OCI-M1 (cell line): ENCODE measurements at regions not wholly inside any gene's neighbourhood (a gene's known extent, or its start where the extent isn't known, plus 50 kb on each side); places are given as distances from the start of the nearest gene placed in this dataset.
"Not testable (repeated sequence)": the region's sequence is repeated elsewhere in the genome, so short reads cannot be mapped to it uniquely, and the experiment has no call there.

Experiments
- DNase-seq: peaks from one replicate; lab custom pipeline; 2025; lab: John Stamatoyannopoulos, UW

DNA sequence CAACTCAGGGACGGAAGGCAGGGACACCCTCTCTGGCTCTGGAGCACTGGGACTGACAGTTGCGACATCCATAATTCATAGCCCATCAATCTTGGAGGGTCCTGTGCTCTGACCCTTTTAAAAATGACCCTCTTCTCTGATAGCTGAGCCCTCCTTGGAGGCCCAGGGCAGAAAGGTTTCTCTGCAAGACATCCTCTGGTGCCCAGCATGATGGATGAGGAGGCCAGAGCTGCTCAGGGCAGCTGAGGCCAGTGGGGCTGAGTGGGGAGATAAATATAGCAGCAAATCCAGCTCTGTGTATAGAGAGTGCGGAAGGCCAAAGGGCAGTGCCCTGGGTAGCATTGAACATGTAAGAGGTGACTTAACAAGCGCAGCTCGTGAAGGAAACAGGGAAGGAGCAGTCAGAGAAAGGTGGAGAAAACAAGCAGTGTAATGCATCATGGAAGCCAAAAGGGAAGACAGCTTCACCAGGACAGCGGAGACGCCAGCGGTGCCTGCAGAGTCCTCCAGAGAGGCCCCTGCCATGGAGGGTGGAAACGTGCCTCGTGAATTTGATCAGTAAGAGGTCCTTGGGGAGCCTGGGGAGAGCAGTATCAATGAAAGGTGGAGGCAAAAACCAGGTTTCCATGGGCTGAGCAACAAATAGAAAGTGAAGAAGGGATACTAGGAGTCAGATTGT, 50.4 kb upstream of the FMOD start:
- DNase-seq: no peak

DNA sequence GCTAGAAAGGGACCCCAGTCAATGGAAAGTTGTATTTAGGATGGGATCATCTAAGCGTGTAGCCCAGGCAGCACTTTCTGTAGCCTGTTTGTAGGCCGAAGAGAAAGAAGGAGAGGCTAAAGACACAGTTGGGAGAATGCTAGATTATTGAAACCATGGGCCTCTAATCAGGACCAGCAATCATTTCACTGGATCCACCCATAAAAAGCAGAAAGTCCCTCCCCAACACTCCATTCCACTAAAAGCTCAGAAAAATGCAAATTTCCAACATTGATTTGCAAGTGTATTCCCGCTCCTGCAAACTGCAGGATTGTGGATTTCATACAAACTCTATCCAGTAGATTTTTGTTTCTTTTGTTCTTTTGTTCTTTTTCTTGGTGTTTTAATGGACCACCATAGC, 51.2 kb upstream of the FMOD start:
- DNase-seq: no peak

DNA sequence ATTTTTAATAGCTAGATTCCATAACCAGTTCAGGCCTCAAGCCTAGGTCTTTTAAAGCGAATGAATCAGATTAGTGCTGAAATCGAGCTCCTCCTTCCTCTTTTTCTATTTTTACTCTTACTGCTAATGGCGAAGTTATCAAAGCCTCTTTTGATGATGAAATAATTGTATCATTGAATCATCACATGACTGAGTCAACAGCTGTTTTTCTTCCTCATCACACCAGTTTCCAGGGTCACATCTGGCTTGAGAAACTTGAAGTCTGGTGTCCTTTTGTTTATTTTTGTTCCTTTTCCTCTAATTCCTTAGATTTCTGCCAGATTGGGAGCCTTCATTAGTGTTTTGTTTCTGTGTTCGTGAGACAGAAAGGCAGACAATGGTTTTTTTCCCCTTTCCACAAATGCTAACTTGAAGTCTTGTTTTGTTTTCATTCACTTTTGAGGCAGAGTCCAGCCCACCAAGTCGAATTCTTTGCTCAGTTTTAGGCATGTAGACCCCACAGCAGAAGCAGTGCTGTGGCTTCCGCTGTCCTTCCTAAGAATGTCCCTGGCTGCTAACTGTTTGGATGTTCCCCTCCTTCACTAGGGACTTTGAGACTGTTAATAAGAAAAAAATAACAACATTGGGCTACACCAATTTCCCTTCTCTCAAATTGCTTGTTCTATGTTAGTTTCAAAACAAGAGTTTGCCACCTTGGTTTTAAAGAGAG, 51.9 kb upstream of the FMOD start:
- DNase-seq: peak; percentile 86

DNA sequence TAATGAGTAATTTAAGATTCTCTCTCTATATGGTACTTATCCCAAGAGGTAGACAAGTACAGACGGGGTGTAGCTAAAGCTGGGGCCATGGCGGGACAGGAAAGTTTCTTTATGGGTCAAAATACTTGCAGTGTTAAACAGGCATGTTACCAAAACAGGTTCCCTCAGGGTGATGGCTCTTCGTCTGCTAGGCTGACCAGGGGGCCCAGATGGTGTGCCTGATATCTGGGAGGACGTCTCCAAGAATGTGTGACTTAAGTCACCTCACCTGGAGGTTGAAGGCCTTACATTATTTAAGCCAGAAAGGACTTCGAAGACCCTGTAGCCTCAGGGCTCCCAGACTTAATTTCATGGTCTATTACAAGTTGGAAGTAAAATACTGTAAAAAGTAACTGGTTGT, 52.7 kb upstream of the FMOD start:
- DNase-seq: no peak

DNA sequence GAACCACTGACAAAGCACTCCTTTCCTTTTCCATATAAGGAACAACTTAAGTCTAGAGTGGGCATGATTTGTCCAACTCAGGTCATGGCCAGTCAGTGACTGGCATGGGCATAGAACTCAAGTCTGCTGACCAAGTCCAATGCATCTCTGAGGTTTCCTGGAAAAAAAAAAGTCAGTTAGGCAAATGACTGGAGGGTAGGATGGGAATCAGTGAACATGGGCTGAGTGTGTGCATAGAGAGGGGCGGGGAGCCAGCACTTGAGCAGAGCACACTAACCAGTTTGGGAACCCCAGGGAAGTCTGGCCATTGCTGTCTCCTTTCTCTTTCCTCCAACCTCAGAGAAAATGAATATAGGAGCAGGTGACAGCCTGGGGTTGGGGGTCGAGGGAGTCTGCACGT, 53.6 kb upstream of the FMOD start:
- DNase-seq: no peak

DNA sequence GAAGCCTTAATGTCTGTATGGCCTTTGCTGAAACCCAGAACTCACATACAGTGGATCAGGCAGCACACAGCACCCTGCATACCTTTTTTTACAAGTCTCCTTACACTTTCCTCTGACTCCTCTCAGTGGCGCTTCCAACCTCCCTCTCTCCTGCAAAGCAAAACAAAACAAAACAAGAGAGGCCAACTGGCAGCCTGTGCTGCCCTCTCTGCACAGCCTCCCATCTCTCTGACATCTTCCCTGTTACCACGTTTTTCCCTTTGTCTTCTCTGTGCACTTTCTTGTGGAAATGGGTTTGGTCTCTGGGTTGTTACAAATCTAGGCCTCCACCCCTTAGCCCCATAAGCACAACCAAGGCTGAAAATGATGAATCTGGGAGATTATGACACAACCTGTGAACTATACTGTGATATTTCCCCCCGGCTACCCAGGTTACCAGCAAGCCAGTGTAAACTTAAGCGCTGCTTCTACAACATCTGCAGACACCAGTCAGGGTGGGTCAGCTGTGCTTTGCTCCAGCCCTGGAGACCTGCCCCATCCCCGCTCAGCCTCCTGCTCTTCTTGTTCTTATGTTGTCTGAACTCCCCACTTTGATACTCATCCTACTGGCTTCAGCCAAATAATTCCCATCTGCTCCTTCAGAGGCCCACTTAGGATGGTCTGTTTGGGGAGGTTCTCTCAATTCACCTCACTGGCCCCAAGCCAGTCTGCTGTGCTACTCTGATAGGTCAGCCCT, 54.9 kb upstream of the FMOD start:
- no peak for DNase-seq

DNA sequence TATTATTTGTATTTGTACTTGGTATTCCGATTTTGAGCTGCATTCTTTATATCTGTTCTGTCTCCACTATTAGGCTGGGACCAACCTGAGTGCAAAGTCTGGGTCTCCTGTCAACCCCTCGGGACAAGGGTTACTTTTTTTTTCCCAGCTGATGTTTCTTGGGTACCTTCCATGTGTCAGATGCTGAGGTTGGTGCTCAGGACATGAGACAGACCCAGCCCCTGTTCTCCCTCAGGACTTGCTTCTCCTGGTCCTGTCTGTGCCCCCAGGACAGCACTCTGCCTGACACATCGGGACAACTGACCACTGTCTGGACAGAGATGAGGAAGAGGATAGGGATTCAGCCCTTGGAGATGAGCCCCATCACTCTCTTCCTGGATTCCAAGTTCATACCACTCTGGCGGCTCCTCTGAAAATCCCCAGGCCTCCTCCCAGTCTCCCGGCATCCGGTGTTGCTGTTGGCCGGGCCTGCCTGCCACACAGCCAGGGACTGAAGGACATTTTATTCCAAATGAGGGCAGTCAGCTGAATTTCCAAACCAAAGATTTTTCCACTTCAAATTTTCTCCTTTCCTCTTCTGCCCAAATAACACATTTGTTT, 55.6 kb upstream of the FMOD start:
- DNase-seq: no peak

DNA sequence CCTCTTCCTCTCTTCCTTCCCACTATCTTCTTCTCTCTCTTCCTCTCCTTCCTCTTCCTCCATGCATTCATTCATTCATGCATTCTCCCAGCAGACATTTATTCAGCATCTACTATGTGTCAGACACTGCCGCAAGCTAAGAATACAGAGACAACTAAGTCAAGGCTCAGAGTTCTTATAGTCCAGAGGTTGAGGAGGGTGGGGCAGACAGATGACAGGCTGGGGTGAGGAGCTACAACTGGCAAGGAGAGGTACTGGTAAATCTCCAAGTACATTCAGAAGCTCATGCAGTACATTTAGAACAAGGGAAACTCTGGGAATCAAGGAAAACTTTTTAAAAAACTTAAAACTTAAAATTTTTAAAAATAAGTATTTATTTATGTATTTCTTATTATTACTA, 56.4 kb upstream of the FMOD start:
- DNase-seq: no peak

DNA sequence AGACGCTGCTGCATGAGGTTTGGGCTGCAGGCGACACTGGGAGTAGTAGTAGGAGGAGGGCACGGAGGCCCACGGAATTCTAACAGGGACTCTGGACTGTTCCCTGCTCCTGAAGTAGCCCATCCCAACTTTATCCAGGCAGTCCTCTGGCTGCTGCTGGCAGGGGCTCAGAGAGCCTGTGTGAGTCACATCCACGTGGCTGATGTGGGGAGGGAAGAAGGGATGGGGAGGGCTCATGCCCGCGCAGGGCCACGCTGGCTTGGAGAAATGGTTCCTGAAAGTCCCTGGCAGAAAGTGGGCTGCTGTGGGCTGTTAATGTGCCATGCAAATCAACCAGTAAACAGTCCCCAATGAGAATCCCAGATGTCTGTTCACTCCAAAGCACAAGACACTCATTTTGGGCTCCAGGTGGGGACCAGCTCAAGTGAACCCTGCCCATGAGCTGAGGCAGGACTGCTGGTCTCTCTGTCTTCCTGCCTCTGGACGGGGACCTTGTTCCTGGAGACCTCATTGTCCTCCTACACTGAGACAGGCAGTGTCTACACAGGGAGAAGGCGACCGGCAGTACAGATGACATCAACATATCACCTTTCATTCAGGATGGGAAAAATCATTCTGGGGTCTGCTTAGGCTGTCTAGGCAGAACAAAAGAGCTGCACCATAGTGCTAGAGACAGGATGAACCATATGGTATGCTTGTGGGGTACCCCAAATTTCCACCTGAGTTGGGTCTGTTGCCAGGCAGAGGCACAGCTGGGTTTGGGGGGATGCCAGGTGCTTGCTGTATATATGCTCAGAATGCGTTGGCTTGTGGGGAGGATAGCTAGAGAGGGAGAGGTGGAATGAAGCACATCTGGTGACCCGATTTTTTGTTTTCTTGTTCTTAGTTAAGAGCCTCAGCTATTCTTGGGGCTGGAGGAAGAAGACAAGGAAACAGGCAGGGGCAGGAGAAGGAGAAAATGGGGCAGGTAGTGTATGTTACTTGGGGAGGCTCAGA, 57.9 kb upstream of the FMOD start:
- DNase-seq: no peak

DNA sequence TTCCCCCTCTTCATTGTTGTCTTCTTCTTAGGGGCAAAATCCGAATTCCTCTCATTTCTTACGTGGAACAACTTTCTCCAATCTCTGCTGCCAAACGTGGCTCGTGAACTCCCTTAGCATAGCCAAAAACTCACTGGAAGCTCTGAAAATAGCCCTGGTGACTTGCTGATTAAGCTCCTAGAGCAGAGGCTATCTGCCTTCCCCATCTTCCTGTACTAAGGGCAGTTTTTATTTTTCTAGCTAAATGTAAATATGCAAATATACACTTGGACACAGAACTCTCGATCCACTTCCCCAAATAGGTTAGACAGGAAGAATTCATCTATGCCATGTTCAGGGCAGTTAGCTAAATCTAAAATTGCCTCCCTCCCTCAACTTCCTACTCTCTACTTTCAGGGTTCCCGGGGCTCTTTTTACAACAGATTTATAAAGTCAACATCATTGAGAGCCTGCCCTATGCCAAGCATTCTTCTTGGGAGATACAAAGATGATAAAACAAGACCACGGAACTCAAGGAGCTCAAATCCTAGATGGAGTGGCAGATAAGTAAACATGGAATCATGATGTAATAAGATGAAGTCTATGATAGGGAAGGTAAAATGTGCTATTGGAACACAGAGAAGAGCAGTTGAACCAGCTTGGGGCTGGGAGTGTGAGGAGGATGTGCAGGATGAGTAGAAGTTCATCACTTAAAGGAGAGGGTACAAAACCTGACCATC, 59.4 kb upstream of the FMOD start:
- DNase-seq: no peak

DNA sequence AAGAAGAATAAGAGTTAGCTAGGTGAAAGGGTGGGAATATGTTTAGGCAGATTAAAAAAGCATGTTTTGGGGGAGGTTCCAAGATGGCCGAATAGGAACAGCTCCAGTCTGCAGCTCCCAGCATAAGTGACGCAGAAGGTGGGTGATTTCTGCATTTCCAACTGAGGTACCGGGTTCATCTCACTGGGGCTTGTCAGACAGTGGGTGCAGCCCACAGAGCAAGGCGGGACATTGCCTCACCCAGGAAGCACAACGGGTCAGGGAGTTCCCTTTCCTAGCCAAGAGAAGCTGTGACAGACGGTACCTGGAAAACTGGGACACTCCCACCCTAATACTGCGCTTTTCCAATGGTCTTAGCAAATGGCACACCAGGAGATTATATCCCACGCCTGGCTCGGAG, 60.5 kb upstream of the FMOD start:
- DNase-seq: not testable (repeated sequence)

DNA sequence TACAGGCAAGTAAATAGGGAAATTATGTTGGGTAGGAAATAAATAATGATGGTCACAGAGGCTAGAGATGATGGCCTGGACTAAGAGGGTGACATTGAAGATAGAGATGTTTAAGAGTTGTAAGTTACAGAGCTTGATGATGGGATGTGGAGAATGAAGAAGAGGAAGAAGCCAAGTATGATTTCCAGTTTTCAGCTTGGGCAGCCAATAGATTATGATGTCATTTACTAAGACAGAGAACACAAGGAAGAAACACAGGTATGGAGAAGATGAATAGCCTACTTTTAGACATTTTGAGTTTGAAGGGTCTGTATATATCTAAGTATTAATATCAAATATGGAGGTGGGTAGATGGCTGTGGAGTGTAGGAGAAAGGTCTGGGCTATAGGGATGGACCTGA, 56.0 kb upstream of the PRELP start:
- no peak for DNase-seq

DNA sequence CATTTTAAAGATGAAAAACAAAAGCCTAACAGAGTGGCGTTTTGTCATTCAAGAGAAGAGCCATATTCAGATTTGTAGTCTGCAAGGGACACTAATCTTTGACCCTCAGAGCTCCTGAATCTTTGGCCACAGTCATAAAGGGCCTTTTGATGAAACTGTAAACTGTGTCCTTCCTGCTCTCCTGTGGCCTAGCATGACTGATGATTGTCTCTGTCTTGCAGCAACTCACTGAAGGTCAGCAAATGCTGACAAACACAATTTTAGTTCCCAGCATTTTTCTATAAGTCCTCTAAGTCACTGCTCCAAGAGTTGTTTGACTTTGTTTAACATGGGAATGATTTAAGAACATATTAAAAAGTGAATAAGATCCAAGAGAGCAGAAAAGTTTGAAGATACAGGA, 55.3 kb upstream of the PRELP start:
- no peak for DNase-seq

DNA sequence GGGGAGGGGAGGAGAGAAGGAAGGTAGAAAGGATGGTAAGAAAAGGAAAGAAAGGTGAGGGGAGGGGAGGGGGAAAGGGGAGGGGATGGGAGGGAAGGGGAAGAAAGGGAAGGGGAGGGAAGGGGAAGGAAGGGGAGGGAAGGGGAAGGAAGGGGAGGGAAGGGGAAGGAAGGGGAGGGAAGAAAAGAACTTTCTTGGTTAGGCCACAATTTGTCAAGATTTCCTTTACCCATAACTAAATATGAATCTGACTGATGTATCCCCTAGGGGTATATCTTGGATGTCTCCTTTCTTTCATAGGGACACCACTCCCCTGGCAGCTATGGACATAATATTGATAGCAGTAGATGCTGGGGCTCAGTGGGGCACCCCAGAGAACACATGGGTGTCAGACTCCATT, 54.4 kb upstream of the PRELP start:
- no peak for DNase-seq

DNA sequence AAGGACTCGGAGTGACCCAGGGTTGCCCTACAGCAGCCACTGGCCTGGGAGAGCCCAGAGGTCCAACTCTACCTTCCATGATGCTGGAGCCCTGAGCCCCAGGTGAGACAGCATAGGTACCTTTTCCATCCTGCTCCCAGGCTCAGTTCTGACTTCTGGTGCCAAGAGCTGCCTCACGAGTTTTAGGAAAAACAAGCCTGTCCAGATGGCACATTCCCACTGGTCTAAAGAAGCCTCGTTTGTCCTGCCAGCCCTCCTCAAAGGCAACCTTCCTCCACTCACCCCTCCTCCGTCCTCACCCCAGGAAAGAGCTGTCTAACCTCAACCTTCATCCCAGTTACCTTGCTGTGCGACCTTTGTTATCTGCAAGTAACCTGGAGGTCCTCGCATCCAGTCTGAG, 53.5 kb upstream of the PRELP start:
- DNase-seq: no peak

DNA sequence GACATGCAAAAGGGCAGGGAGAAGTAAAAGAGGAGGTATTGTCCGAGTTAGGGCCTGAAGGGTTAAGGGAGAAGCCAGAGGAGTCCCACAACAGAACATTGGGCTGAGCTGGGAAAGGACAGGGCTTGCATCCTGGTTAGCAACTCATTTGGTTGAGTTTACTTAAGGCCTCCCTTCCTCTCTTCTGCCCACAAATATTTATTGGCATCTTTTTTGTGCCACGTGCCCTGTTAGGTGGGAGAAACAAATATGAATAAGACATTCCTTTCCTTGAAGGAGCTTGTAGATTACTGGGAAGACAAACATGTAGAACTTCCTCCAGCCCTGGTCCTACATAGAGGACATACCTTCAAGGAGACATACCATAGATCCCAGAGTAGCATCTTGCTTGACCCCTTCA, 53.0 kb upstream of the PRELP start:
- DNase-seq: no peak

DNA sequence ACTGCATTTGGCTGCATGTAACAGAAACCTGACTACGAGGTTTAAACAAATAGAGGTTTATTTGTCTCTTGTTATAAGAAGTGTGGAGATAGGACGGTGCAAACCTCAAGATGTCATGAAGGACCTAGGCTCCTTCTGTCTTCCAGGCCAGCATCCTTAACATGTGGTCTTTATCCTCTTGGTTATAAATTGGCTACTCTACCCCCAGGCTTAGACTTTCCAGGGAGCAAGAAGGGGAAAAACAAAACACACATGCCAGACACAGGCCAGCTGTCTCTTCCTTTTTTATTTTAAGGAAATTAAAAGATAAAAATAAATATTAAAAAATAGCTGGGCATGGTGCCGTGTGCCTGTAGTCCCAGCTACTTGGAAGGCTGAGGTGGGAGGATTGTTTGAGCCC, 51.3 kb upstream of the PRELP start:
- DNase-seq: no peak

DNA sequence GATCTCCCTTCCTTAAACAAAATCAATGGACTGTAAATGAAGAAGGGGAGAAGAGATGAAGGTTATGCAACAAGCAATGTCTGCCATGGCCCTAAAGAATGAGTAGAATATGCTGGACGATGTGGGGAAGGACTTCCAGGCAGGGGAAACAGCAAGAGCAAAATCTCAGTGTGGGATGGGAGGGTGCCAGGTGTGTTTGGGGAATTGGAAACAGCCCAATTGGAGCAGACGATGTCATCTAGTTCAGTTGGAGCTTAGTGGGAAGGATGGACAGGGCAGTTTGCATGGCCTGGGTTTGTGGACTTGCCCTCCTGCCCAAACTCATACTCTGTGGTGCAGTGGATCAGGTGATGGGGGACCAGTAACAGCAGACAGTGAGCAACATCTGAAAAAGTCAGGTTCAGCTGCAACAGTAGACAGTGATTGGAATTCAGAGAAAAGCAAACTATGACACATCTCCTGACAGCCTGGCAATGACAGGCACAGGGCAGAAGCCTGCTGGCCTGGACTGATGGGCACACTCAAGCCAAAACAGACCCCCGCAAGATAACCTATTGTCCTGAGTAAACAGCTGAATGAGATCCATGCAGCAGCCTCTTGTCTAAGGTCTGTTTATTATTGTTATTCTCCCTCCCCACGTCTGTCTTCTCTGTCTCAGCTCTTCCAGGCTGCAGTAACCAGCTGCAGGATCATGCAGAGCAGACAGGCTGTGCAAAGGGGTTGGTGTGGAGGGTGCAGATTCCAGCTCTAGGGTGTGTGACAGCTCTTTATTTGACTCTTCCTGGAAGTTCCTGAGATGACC, 50.5 kb upstream of the PRELP start:
- DNase-seq: no peak

DNA sequence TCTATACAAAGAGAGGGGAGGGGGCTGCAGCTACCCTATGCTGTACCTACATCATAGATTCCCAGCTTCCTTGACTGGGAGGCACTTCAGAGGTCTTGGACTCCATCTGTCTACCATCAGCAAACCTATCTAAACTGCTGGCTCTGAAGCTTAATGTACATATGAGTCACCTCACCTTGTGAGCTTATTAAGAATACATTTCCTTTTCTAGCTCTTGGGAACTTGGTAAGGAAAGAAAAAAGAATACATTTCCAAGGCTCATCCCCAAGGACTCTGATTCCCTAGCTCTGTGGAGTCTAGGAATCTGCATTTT, 50.0 kb upstream of the PRELP start:
- DNase-seq: no peak
